H1 (cell line): ENCODE measurements at regions not wholly inside any gene's neighbourhood (a gene's known extent, or its start where the extent isn't known, plus 50 kb on each side); places are given as distances from the start of the nearest gene placed in this dataset.

Source experiments
- CTCF ChIA-PET: fragments of 300-600 bp; sonication (Branson Sonifier 250); formaldehyde crosslinking; loops from one replicate; lab custom pipeline; 2021; ENCODE audit not compliant: partially characterized antibody; lab: Charles Lee
- POLR2A ChIA-PET: fragments of 300-600 bp; sonication (Branson Sonifier 250); formaldehyde crosslinking; loops from one replicate; lab custom pipeline; 2021; ENCODE audit warnings: inconsistent platforms; ENCODE audit not compliant: partially characterized antibody; lab: Charles Lee
- DNase-seq, 2 experiments: peaks; one replicate each; pipeline versions ENCODE4 v3.0.0 to v3.0.0-alpha.2; 2010 to 2022; ENCODE audit warnings: low spot score in 2 of 2, low read depth in 1 of 2, mixed read lengths in 1 of 2
- FAIRE-seq: peaks from 2 replicates; lab custom pipeline; 2011; peaks lifted over from hg19 to GRCh38; lab: Jason Lieb, UNC
- H2AFZ ChIP-seq: 2 replicates; pipeline ENCODE4 v1.8.1; 2012; ENCODE audit warnings: low read length, inconsistent platforms
- H2AK5ac ChIP-seq: 2 replicates; pipeline ENCODE4 v1.6.1; 2013; ENCODE audit warnings: low read depth, low read length
- H2BK120ac ChIP-seq: replicated peaks from 2 replicates; pipeline ENCODE3; 2013; ENCODE audit warnings: low read depth, low read length, inconsistent platforms
- H2BK12ac ChIP-seq: 2 replicates; pipeline ENCODE4 v1.6.1; 2013; ENCODE audit warnings: low read depth, low read length
- H2BK15ac ChIP-seq: 2 replicates; pipeline ENCODE4 v1.6.1; 2013; ENCODE audit warnings: low read length
- H2BK20ac ChIP-seq: 2 replicates; pipeline ENCODE4 v1.6.1; 2013; ENCODE audit warnings: low read length
- H2BK5ac ChIP-seq: 2 replicates; pipeline ENCODE4 v1.6.1; 2013; ENCODE audit warnings: low read depth, low read length
- H3K14ac ChIP-seq: 2 replicates; pipeline ENCODE4 v1.6.1; 2013; ENCODE audit warnings: inconsistent platforms; ENCODE audit not compliant: insufficient read length
- H3K18ac ChIP-seq: 2 replicates; pipeline ENCODE4 v1.6.1; 2013; ENCODE audit warnings: low read length; ENCODE audit errors: extremely low read depth
- H3K23ac ChIP-seq: 2 replicates; pipeline ENCODE4 v1.6.1; 2013; ENCODE audit warnings: inconsistent platforms; ENCODE audit not compliant: insufficient read length
- H3K23me2 ChIP-seq: 2 replicates; pipeline ENCODE4 v1.6.1; 2013; ENCODE audit warnings: low read depth, low read length
- H3K27ac ChIP-seq: 2 replicates; pipeline ENCODE4 v1.6.1; 2011; ENCODE audit warnings: low read depth, low read length, inconsistent platforms
- H3K27me3 ChIP-seq, 4 experiments: replicated peaks in 1 of 4; 1 replicate in 1 of 4; 2 replicates in 3 of 4; pipeline versions ENCODE4 v1.6.1 to v1.8.1; 2011 to 2013; ENCODE audit warnings: low read length in 3 of 4, mild to moderate bottlenecking in 3 of 4, inconsistent platforms in 2 of 4, mixed read lengths in 2 of 4, moderate library complexity in 1 of 4; ENCODE audit not compliant: control insufficient read depth in 3 of 4, insufficient read depth in 3 of 4; ENCODE audit errors: extremely low read depth in 1 of 4
- H3K36me3 ChIP-seq, 4 experiments: 2 replicates each; pipeline versions ENCODE4 v1.6.1 to v1.8.1; 2011 to 2013; ENCODE audit warnings: mild to moderate bottlenecking in 4 of 4, low read length in 3 of 4, moderate library complexity in 2 of 4, control low read depth in 1 of 4, inconsistent platforms in 1 of 4; ENCODE audit not compliant: insufficient read depth in 4 of 4, control insufficient read depth in 2 of 4
- H3K4ac ChIP-seq: replicated peaks from 2 replicates; pipeline ENCODE3; 2013; ENCODE audit warnings: low read length, low read depth, mixed read lengths, inconsistent platforms; ENCODE audit not compliant: insufficient read length
- H3K4me1 ChIP-seq, 4 experiments: replicated peaks in 1 of 4; 1 replicate in 1 of 4; 2 replicates in 3 of 4; pipeline versions ENCODE4 v1.6.1 to v1.8.1; 2011 to 2013; ENCODE audit warnings: low read length in 3 of 4, inconsistent platforms in 2 of 4, mixed read lengths in 1 of 4; ENCODE audit not compliant: insufficient read depth in 4 of 4, control insufficient read depth in 3 of 4
- H3K4me2 ChIP-seq, 2 experiments: 2 replicates each; pipeline versions ENCODE4 v1.6.1 to v1.8.1; 2011 to 2013; ENCODE audit warnings: low read depth in 2 of 2, low read length in 2 of 2, control low read depth in 1 of 2, inconsistent platforms in 1 of 2, mild to moderate bottlenecking in 1 of 2; ENCODE audit not compliant: insufficient read depth in 1 of 2
- H3K4me3 ChIP-seq, 4 experiments: fragments of 200-600, 300-600 bp in 1 of 4; sonication (generic), shearing (Covaris generic), sonication (Bioruptor Twin) in 1 of 4; 2 replicates each; pipeline versions ENCODE4 v1.5.1 to v1.8.1; 2011 to 2016; ENCODE audit warnings: low read length in 4 of 4, low read depth in 3 of 4, control low read depth in 2 of 4, inconsistent platforms in 2 of 4, mild to moderate bottlenecking in 2 of 4, mixed read lengths in 1 of 4, moderate library complexity in 1 of 4; ENCODE audit not compliant: insufficient read depth in 2 of 4; ENCODE audit errors: extremely low read depth in 1 of 4
- H3K56ac ChIP-seq: replicated peaks from 2 replicates; pipeline ENCODE3; 2013; ENCODE audit warnings: low read depth, mild to moderate bottlenecking, mixed read lengths, low read length, inconsistent platforms; ENCODE audit not compliant: insufficient read length
- H3K79me1 ChIP-seq: 2 replicates; pipeline ENCODE4 v1.6.1; 2013; ENCODE audit warnings: low read depth, low read length, control low read depth
- H3K79me2 ChIP-seq, 2 experiments: 2 replicates each; pipeline versions ENCODE4 v1.6.1 to v1.8.1; 2012 to 2013; ENCODE audit warnings: low read length in 2 of 2, mild to moderate bottlenecking in 2 of 2, inconsistent platforms in 1 of 2; ENCODE audit not compliant: insufficient read depth in 2 of 2, control insufficient read depth in 1 of 2
- H3K9ac ChIP-seq, 4 experiments: replicated peaks in 1 of 4; 1 replicate in 1 of 4; 2 replicates in 3 of 4; pipeline versions ENCODE4 v1.6.1 to v1.8.1; 2011 to 2013; ENCODE audit warnings: low read depth in 3 of 4, low read length in 3 of 4, control low read depth in 2 of 4, mild to moderate bottlenecking in 2 of 4, moderate library complexity in 2 of 4, inconsistent platforms in 1 of 4; ENCODE audit errors: extremely low read depth in 1 of 4
- H3K9me3 ChIP-seq, 2 experiments: 2 replicates each; pipeline versions ENCODE4 v1.6.1 to v1.8.1; 2012 to 2013; ENCODE audit warnings: mild to moderate bottlenecking in 2 of 2, moderate library complexity in 2 of 2, control low read depth in 1 of 2, inconsistent platforms in 1 of 2, low read depth in 1 of 2, low read length in 1 of 2, mixed read lengths in 1 of 2; ENCODE audit not compliant: insufficient read depth in 2 of 2
- H4K20me1 ChIP-seq, 2 experiments: replicated peaks in 1 of 2; 2 replicates each; pipeline versions ENCODE3 to v1.8.1; 2011 to 2013; ENCODE audit warnings: inconsistent platforms in 2 of 2, low read length in 2 of 2, mild to moderate bottlenecking in 1 of 2; ENCODE audit not compliant: insufficient read depth in 2 of 2, control insufficient read depth in 1 of 2
- H4K5ac ChIP-seq: 2 replicates; pipeline ENCODE4 v1.6.1; 2013; ENCODE audit warnings: low read length, low read depth, mixed read lengths, inconsistent platforms; ENCODE audit not compliant: insufficient read length
- H4K8ac ChIP-seq: 2 replicates; pipeline ENCODE4 v1.8.0; 2013; ENCODE audit warnings: mild to moderate bottlenecking, moderate library complexity, low read length, inconsistent platforms; ENCODE audit not compliant: insufficient read depth; ENCODE audit errors: extremely low read depth
- H4K91ac ChIP-seq: replicated peaks from 2 replicates; pipeline ENCODE3; 2013; ENCODE audit warnings: low read length, mixed read lengths, inconsistent platforms; ENCODE audit not compliant: insufficient read length
- BCL11A ChIP-seq, 2 experiments: IDR thresholded peaks; one replicate each; pipeline ENCODE4 v1.6.1; 2011; ENCODE audit warnings: low read depth in 2 of 2, low read length in 2 of 2, mild to moderate bottlenecking in 2 of 2
- CBX5 ChIP-seq: fragments of 300-800, 300-1000 bp; sonication (generic); IDR thresholded peaks from 2 replicates; pipeline ENCODE4 v1.7.1; 2016; ENCODE audit warnings: antibody characterized with exemption, low read length, low read depth
- CEBPB ChIP-seq: IDR thresholded peaks from 2 replicates; pipeline ENCODE4 v1.6.1; 2012; ENCODE audit warnings: low read depth, low read length
- CHD1 ChIP-seq: IDR thresholded peaks from 2 replicates; pipeline ENCODE4 v1.6.1; 2012; ENCODE audit warnings: low read depth, low read length, improper control_type of control experiment
- E2F6 ChIP-seq: IDR thresholded peaks from 2 replicates; pipeline ENCODE4 v1.6.1; 2012; ENCODE audit warnings: inconsistent platforms
- HDAC2 ChIP-seq, 2 experiments: fragments of 300-600 bp in 1 of 2; sonication (generic) in 1 of 2; IDR thresholded peaks; 2 replicates each; pipeline ENCODE4 v1.6.1; 2011 to 2012; ENCODE audit warnings: low read depth in 2 of 2, low read length in 2 of 2, mild to moderate bottlenecking in 2 of 2, moderate library complexity in 2 of 2, borderline replicate concordance in 1 of 2, inconsistent platforms in 1 of 2
- JUND ChIP-seq: IDR thresholded peaks from 2 replicates; pipeline ENCODE4 v1.6.1; 2011; ENCODE audit warnings: mild to moderate bottlenecking, improper control_type of control experiment, low read length
- MAFK ChIP-seq: IDR thresholded peaks from 2 replicates; pipeline ENCODE4 v1.6.1; 2012; ENCODE audit warnings: low read depth, mild to moderate bottlenecking, improper control_type of control experiment, low read length
- NRF1 ChIP-seq: IDR thresholded peaks from 2 replicates; pipeline ENCODE4 v1.6.1; 2011; ENCODE audit warnings: mild to moderate bottlenecking, low read depth, low read length, improper control_type of control experiment
- RBBP5 ChIP-seq: IDR thresholded peaks from 2 replicates; pipeline ENCODE4 v1.7.1; 2012; ENCODE audit warnings: low read depth, mild to moderate bottlenecking, inconsistent platforms, low read length, moderate library complexity, borderline replicate concordance
- RNF2 ChIP-seq: fragments of 200-900, 300-1000 bp; sonication (generic); IDR thresholded peaks from 2 replicates; pipeline ENCODE4 v1.7.1; 2016; ENCODE audit warnings: borderline replicate concordance, low read depth, mild to moderate bottlenecking, antibody characterized with exemption, low read length; ENCODE audit not compliant: poor library complexity, severe bottlenecking; ENCODE audit errors: missing control alignments
- SUZ12 ChIP-seq: fragments of 200-600 bp; sonication (generic); IDR thresholded peaks from 2 replicates; pipeline ENCODE4 v1.6.1; 2012; ENCODE audit warnings: mild to moderate bottlenecking, inconsistent platforms, low read length, moderate library complexity, mixed read lengths
- TBP ChIP-seq: IDR thresholded peaks from 2 replicates; pipeline ENCODE4 v1.6.1; 2011; ENCODE audit warnings: low read depth, low read length, improper control_type of control experiment
- YY1 ChIP-seq: IDR thresholded peaks from 2 replicates; pipeline ENCODE4 v1.6.1; 2011; ENCODE audit warnings: low read depth, mild to moderate bottlenecking, low read length
- WGBS, 2 experiments: shearing (Covaris generic) in 1 of 2; methylation state at CpG; one replicate each; pipeline versions ENCODE4 v1.1.6 to v1.1.7; 2013 to 2015; ENCODE audit warnings: low lambda C conversion rate in 2 of 2, mixed read lengths in 2 of 2, inconsistent platforms in 1 of 2, low coverage in 1 of 2, missing lambda C conversion rate in 1 of 2; ENCODE audit not compliant: insufficient replicate concordance in 2 of 2, insufficient coverage in 1 of 2, insufficient read length in 1 of 2; ENCODE audit errors: extremely low coverage in 1 of 2, missing lambda C conversion rate in 1 of 2; 5-methylcytosine and 5-hydroxymethylcytosine counted together

- POLR2A ChIA-PET = no interaction called here
- no peak overlapping the region for H4K91ac ChIP-seq
- H3K4ac ChIP-seq = no peak overlapping the region
- H3K79me2 ChIP-seq = no peaks in the 10 kb centered on the region
- no peaks in the 10 kb centered on the region for H3K36me3 ChIP-seq
- no peak overlapping the region for H3K56ac ChIP-seq
- no peak overlapping the region for H3K14ac ChIP-seq
- CTCF ChIA-PET = interaction anchor here (1.2 to 2.3 kb wide), 2 partner anchors 10 to 142 kb away, joined by 3 to 7 read pairs; no protein-coding TSS in a partner anchor
- no peak overlapping the region for H2BK5ac ChIP-seq
- no peak overlapping the region for H3K4me2 ChIP-seq
- H3K27ac ChIP-seq = no peak overlapping the region
- DNase-seq (no peak), FAIRE-seq (no peak)
- H3K18ac ChIP-seq = no peak overlapping the region
- no peak overlapping the region for H2AK5ac ChIP-seq
- H3K4me1 ChIP-seq = no peaks in the 10 kb centered on the region
- no peak overlapping the region for H4K8ac ChIP-seq
- H3K9me3 ChIP-seq = no peaks in the 10 kb centered on the region; a peak in 1 of 4 replicates
- H4K20me1 ChIP-seq = no peaks in the 10 kb centered on the region
- H3K4me3 ChIP-seq = no peak overlapping the region
- 89% methylated on average over 1 of the region's 1 CpG; no CpG with 5 or more reads in 1 of the 2 experiments for whole genome bisulfite sequencing, 2 experiments
- no peak overlapping the region for H2BK120ac ChIP-seq
- no peak overlapping the region for H2BK20ac ChIP-seq
- H3K79me1 ChIP-seq = no peaks in the 10 kb centered on the region
- no peak overlapping the region for H2BK15ac ChIP-seq
- H2AFZ ChIP-seq = no peak overlapping the region
- no peak overlapping the region for H3K23ac ChIP-seq
- H3K27me3 ChIP-seq = no peaks in the 10 kb centered on the region
- H3K9ac ChIP-seq = no peak overlapping the region
- no peaks in the 10 kb centered on the region for H3K23me2 ChIP-seq
- no peak overlapping the region for H4K5ac ChIP-seq
- H2BK12ac ChIP-seq = no peak overlapping the region
- no peak for TF ChIP-seq MAFK
- TF ChIP-seq HDAC2 (IDR thresholded peaks at IDR 0.05; ENCODE audit: borderline replicate concordance in 1 of 2, low read depth in 2 of 2, low read length in 2 of 2) = no peak
- TF ChIP-seq NRF1 = no peak
- TF ChIP-seq YY1 = no peak
- no peak for TF ChIP-seq JUND
- no peak for TF ChIP-seq E2F6
- no peak for TF ChIP-seq CHD1
- TF ChIP-seq BCL11A (IDR thresholded peaks at IDR 0.05; ENCODE audit: low read depth in 2 of 2, low read length in 2 of 2) = no peak
- no peak for TF ChIP-seq CEBPB
- TF ChIP-seq TBP = no peak
- TF ChIP-seq CBX5 = no peak
- no peak for TF ChIP-seq RBBP5
- TF ChIP-seq RNF2 = no peak
- no peak for TF ChIP-seq SUZ12
Measured at GRCh38 chr15:35302334-35302733, 217.2 kb upstream of the NANOGP8 start.
